GM21515 (cell line): ENCODE measurements at regions not wholly inside any gene's neighbourhood (a gene's known extent, or its start where the extent isn't known, plus 50 kb on each side); places are given as distances from the start of the nearest gene placed in this dataset.
"Not testable (repeated sequence)": the region's sequence is repeated elsewhere in the genome, so short reads cannot be mapped to it uniquely, and the experiment has no call there.

ENCODE experiments used
- ATAC-seq: cut with Tn5 transposase; IDR thresholded peaks from one replicate; pipeline ENCODE4 v1.9.1; 2021; ENCODE audit not compliant: unreplicated experiment

- no peak for ATAC-seq
These were observed 469.1 kb downstream of the GJA1 start for GRCh38 chr6:121904559-121904958.

DNA sequence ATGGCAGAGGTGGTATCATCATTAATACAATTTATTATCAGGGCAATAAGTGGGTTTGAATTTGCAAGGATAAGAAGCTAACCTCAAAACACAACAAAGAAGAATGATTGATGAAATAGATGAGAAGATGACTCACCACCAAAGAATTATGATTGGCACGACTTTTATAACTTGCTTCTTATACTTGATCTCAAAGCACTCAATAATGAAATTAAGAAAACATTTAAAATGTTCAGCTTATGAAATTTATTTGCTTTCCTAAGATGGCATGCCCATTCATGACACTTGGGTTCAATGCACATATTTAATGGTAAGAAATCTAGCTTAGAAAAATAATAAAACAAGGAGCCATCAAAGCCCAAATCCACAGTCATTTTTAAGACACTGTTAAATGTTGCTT lies 477.5 kb downstream of the GJA1 start:
- ATAC-seq, result no peak

DNA sequence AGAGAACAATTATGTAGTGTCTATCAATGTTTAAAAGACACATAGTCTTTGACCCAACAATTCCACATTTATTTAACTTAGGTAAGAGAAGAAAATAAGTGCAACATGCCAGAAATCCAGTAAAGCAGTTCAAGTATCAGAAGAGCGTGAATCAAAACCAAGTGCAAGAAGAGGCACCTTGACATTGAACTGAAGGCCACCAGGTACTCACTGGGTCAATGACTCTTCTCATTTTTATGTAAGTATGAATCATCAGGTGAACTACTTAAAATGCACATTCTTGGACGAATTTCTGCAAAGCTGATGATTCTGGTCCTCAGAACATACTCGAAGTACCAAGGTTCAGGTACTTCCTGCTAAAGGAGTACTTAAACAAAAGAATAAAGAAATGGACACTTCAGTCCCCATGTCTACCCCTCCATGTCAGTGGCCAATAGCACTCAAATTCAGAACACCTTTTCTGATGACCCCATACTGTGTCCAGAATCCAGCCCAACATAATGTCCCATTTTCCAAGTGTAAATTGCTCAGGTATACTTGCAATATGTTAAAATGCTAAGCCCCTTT lies 481.9 kb downstream of the GJA1 start:
- ATAC-seq, result no peak

- no peak for ATAC-seq
These were observed 481.5 kb upstream of the HSF2 start for GRCh38 chr6:121917834-121918559.

DNA sequence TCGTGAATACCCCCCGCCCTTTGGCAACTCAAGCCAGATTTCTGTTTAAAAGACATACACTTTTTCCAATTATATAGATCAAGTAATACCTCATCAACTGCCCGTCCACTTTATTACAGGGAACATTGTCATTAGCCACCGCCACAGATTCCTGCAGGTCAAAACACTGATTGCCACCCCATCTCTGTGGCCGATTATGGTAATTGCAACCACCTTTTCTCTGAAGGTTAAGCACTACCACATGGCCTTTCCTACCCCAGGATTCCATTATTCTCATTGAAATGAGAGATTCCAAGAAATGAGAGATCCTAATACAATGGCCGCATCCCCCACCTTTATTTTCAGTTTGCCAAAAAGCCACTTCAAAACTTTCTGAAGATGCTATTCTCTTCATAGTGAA lies 478.8 kb upstream of the HSF2 start:
- ATAC-seq, result no peak

DNA sequence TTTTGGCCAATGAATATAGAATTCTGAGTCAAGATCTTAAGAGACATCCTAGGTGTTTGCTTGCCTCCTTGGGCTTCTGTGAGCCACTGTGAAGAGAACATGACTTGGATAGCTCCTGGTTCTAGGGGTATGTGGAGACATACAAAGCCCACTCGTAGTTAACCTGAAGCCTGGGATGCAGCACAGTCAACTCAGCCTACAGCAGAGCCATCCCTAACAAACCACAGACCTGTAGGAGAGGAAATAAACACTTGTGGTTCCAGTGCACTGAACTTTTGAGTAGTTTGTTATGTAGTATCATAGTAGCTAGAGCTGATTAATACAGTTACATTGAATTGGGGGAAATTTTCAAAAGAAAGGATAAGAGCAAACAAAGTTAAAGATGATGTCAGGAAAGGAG lies 474.4 kb upstream of the HSF2 start:
- no peak for ATAC-seq

GRCh38 chr6:121925534-121926255 lies 473.8 kb upstream of the HSF2 start:
- no peak for ATAC-seq

- ATAC-seq, result no peak
These were observed 470.2 kb upstream of the HSF2 start for GRCh38 chr6:121929301-121929700.

GRCh38 chr6:121932076-121932991 lies 467.1 kb upstream of the HSF2 start:
- ATAC-seq, result no peak

- ATAC-seq, result no peak
These were observed 465.0 kb upstream of the HSF2 start for GRCh38 chr6:121934451-121934850.

DNA sequence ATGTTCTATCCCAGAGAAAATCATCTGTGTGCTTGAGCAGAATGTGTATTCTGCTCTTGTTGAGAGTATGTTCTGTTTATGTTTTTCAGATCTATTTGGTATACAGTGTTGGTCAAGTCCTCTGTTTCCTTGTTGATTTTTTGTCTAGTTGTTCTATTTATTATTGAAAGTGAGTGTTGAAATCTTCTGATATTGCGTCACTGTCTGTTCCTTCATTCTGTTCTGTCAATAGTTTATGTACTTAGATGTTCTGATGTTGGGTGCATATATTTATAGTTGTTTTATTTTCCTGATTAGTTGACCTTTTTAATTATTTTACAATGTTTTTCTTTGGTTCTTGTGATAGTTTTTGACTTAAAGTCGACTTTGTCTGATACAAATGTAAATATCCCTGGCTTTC lies 458.7 kb upstream of the HSF2 start:
- ATAC-seq, result no peak

- no peak for ATAC-seq
These were observed 455.1 kb upstream of the HSF2 start for GRCh38 chr6:121944354-121944753.

GRCh38 chr6:121951123-121951522 lies 448.3 kb upstream of the HSF2 start:
- no peak for ATAC-seq

DNA sequence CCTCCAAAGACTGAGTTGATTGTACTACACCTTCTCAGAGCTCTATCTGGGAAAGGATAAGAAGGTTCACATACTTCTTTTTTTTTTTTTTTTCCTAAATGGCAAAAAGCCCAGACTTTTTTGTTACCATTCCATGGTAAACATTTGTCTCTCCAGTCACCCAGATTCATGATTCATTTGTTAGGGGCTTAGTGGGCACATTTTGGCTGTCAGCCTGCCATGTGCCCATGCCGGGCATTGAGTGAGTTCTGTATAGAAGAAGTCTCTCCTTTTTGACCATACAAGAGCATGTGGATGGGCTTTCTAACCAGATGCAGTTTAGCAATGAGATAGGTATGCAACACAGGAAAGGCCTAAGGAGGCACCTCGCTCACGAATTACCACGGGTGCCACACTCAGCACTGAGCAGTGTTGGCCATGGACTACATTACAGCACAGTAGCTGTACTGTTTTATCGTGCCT lies 447.5 kb upstream of the HSF2 start:
- no peak for ATAC-seq

DNA sequence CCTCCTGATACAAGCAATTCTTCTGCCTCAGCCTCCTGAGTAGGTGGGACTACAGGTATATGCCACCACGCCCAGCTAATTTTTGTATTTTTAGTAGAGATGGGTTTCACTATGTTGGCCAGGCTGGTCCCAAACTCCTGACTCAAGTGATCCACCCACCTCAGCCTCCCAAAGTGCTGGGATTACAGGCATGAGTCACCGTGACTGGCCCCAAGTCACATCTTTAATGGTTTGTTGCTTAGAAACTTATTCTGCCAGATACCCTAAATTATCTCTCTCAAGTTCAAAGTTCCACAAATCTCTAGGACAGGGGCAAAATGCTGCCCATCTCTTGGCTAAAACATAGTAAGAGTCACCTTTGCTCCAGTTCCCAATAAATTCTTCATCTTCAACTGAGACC lies 444.1 kb upstream of the HSF2 start:
- ATAC-seq, result not testable (repeated sequence)

- no peak for ATAC-seq
These were observed 442.7 kb upstream of the HSF2 start for GRCh38 chr6:121956782-121957181.

DNA sequence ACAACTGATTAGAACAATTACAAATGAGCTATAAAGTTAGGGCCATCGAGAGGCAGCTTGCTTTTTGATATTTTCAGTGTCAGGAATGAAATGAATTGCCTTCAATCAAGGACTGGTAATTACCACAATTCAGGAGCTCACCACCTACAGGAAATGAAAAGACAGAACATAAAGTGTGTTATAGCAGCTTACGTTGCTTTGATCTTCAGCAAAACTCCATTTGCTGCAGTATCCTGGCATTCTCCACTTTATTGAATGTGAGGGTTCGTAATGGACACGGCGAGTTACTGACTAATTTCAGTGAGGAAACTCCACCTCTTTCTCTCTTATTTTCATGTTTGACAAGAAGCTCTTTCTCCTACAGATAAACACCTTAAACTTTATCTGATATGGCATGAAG lies 440.0 kb upstream of the HSF2 start:
- no peak for ATAC-seq

DNA sequence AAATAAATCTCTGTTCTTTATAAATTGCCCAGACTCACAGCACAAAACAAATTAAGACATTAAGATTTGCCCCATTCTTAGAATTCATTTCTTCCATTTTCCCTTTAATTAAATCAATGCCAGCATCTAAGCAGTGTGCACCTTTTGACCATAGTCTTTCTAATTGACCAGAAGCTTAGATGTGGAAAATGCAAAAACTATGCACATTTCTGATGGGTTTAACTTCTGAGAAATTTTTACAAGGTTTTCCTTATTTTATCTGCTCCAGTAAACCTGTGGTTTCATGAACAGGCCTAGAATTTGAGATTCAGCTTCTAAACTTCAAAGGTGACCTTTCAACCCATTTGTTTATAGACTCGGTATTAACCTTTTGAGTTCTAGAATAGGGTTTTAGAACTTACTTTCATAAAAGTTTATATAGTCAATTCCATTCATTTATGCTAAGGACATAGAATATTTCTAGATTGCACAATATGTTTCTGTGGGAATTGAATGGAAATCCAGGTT lies 437.8 kb upstream of the HSF2 start:
- no peak for ATAC-seq

DNA sequence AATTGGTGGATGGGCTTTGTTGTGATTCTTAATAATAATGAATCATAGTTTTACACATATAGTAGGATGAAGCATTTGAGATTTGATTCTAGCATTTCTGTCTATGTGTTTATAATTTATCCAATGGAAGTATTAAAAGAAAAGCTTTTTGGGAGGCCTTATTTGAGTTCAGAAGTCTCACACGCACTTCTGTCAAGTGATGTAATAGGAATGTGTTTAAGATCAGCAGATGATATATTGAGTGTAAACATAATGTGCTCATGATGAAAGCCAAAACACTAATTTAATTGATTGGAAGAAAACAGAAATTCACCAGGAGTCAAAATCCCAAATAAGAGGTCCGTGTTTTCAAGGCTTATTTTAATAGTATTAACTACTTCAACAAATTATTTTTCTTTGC lies 435.6 kb upstream of the HSF2 start:
- ATAC-seq, result no peak

- no peak for ATAC-seq
These were observed 433.7 kb upstream of the HSF2 start for GRCh38 chr6:121965739-121966138.

DNA sequence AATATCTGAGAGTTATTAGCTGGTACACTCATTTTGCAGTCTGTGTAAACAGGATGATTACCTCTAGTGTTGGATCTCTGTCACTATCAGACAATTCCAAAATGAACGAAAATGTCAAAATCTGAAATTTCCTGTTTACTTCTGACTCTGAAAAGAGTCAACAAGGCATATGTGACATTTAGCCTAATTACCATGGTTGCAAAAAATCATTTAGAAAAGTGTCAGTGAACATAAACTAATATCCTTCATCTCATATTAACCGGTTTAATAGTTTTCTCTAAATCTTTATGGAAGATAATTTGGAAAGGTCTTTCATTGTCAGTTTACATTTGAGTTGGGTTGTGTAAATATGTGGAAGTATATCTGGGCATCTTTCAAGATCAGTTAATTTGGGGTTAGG lies 431.8 kb upstream of the HSF2 start:
- no peak for ATAC-seq
